ENCODE measurements at regions not wholly inside any gene's neighbourhood (a gene's known extent, or its start where the extent isn't known, plus 50 kb on each side); places are given as distances from the start of the nearest gene placed in this dataset.

- Histone ChIP-seq H3K9ac (ENCODE audit: low read depth, low read length) (no peak overlapping the region), H3K4me2 (ENCODE audit: low read depth, low read length) (no peak overlapping the region), H4K91ac (ENCODE audit: insufficient read depth, low read depth, low read length) (no peak overlapping the region), H3K18ac (ENCODE audit: low read depth, low read length) (no peak overlapping the region), H2BK5ac (ENCODE audit: low read depth, low read length, poor library complexity, severe bottlenecking) (no peak overlapping the region), H3K27ac (ENCODE audit: insufficient read depth, low read length) (no peak overlapping the region), H4K5ac (ENCODE audit: low read depth, low read length) (no peak overlapping the region), H3K14ac (replicated peaks; ENCODE audit: low read depth, low read length) (no peak overlapping the region), H4K8ac (ENCODE audit: low read depth in 2 of 2, low read length in 2 of 2) (no peak overlapping the region), H4K20me1 (ENCODE audit: insufficient read depth, low read length) (no peaks in the 10 kb centered on the region), H3K23ac (ENCODE audit: low read depth, low read length) (no peak overlapping the region), H3K56ac (ENCODE audit: extremely low read depth, insufficient read depth, low read length) (no peak overlapping the region), H3K4me1 (ENCODE audit: control insufficient read depth, insufficient read depth, low read length) (no peaks in the 10 kb centered on the region), H3K9me1 (ENCODE audit: insufficient read depth, low read length) (no peaks in the 10 kb centered on the region), H3K27me3 (ENCODE audit: control insufficient read depth, insufficient read depth, low read length) (peaks cover 3% of the 10 kb centered on the region), H2AFZ (replicated peaks; ENCODE audit: low read length, poor library complexity) (peak overlapping the region; percentile 70), H2AK9ac (replicated peaks; ENCODE audit: low read depth, low read length, poor library complexity) (peak overlapping the region; percentile 19), H2BK120ac (ENCODE audit: low read depth, low read length) (no peak overlapping the region), H2BK20ac (ENCODE audit: low read depth, low read length) (no peak overlapping the region), H3K4ac (ENCODE audit: low read depth, low read length) (no peak overlapping the region), H3K79me1 (ENCODE audit: low read depth in 1 of 2, low read length in 2 of 2) (no peaks in the 10 kb centered on the region), H3K9me3 (ENCODE audit: control insufficient read depth, insufficient read depth, low read length) (no peaks in the 10 kb centered on the region), H3K36me3 (ENCODE audit: control insufficient read depth, insufficient read depth, low read length) (no peaks in the 10 kb centered on the region), H2AK5ac (ENCODE audit: low read depth, low read length) (no peak overlapping the region), H3K4me3 (ENCODE audit: insufficient read depth, low read depth, low read length) (no peak overlapping the region), H2BK15ac (ENCODE audit: low read depth, low read length) (no peak overlapping the region)
- ChIA-PET POLR2A (ENCODE audit: unreplicated experiment) (no interaction called here), CTCF (interaction anchor here (0.7 to 3.5 kb wide), 11 partner anchors 28 to 305 kb away, joined by 3 to 29 read pairs (median 5); no protein-coding TSS in a partner anchor)
- WGBS, 2 experiments (ENCODE audit: extremely low coverage in 2 of 2, insufficient read length in 1 of 2), result 6% methylated on average over 3 of the region's 4 CpGs; no CpG with 5 or more reads in 1 of the 2 experiments
- DNase-seq (peak; percentile 74), ATAC-seq (ENCODE audit: low read depth) (peak; percentile 99)
- in situ Hi-C loops (cut with MboI; ENCODE audit: low sequenced_read_pairs), result loop anchor here (10.0 kb wide), 1 partner anchor 169 kb away; no protein-coding TSS in a partner anchor
- dilution Hi-C loops (cut with HindIII; ENCODE audit: low sequenced_read_pairs, unreplicated experiment), result no loop called here
- peak; percentile 89 for TF ChIP-seq SMC3 (IDR thresholded peaks at IDR 0.05; ENCODE audit: low read depth, low read length)
- TF ChIP-seq RCOR1 (IDR thresholded peaks at IDR 0.05; ENCODE audit: insufficient replicate concordance, low read length), result no peak
- no peak for TF ChIP-seq CEBPB (IDR thresholded peaks at IDR 0.05; ENCODE audit: low read depth, low read length)
- TF ChIP-seq POLR2A (IDR thresholded peaks at IDR 0.05; ENCODE audit: low read depth, low read length), result no peak
- TF ChIP-seq MAFK (IDR thresholded peaks at IDR 0.05; ENCODE audit: low read depth, low read length), result no peak
- TF ChIP-seq CTCF (conservative IDR thresholded peaks at IDR 0.05; ENCODE audit: low read depth, low read length), result peak; percentile 91
- no peak for TF ChIP-seq ELK1 (IDR thresholded peaks at IDR 0.05; ENCODE audit: borderline replicate concordance, low read depth, low read length)
- TF ChIP-seq RAD21 (IDR thresholded peaks at IDR 0.05; ENCODE audit: low read length), result peak; percentile 84
- TF ChIP-seq USF2 (IDR thresholded peaks at IDR 0.05; ENCODE audit: low read depth, low read length), result no peak
- no peak for TF ChIP-seq CHD1 (IDR thresholded peaks at IDR 0.05; ENCODE audit: low read depth, low read length)
- 0 out of 2 replicates have a peak, but pooled peaks have one; percentile 33 for TF ChIP-seq MXI1 (IDR thresholded peaks at IDR 0.05; ENCODE audit: borderline replicate concordance, low read depth, low read length)
- TF ChIP-seq FOS (IDR thresholded peaks at IDR 0.05; ENCODE audit: low read depth, low read length), result no peak
- no peak for TF ChIP-seq MAZ (IDR thresholded peaks at IDR 0.05; ENCODE audit: borderline replicate concordance, low read depth, low read length)
- TF ChIP-seq RFX5 (IDR thresholded peaks at IDR 0.05; ENCODE audit: low read depth, low read length), result peak; percentile 30; the same call in 1 of the 2 replicates
- BruUV-seq (replicated peaks), result no TSS peak
- intact Hi-C loops (cut with micrococcal nuclease), result loop anchor here (1.0 to 2.0 kb wide), 5 partner anchors 54 to 495 kb away; partner anchors contain the start of gene MBIP
Measured at GRCh38 chr14:36373982-36374673, 53.7 kb upstream of the MBIP start.
